H1 (cell line): ENCODE measurements at regions not wholly inside any gene's neighbourhood (a gene's known extent, or its start where the extent isn't known, plus 50 kb on each side); places are given as distances from the start of the nearest gene placed in this dataset.

Experiments
- CTCF ChIA-PET: fragments of 300-600 bp; sonication (Branson Sonifier 250); formaldehyde crosslinking; loops from one replicate; lab custom pipeline; 2021; ENCODE audit not compliant: partially characterized antibody; lab: Charles Lee
- POLR2A ChIA-PET: fragments of 300-600 bp; sonication (Branson Sonifier 250); formaldehyde crosslinking; loops from one replicate; lab custom pipeline; 2021; ENCODE audit warnings: inconsistent platforms; ENCODE audit not compliant: partially characterized antibody; lab: Charles Lee
- DNase-seq, 2 experiments: peaks; one replicate each; pipeline versions ENCODE4 v3.0.0 to v3.0.0-alpha.2; 2010 to 2022; ENCODE audit warnings: low spot score in 2 of 2, low read depth in 1 of 2, mixed read lengths in 1 of 2
- FAIRE-seq: peaks from 2 replicates; lab custom pipeline; 2011; peaks lifted over from hg19 to GRCh38; lab: Jason Lieb, UNC
- H2AFZ ChIP-seq: 2 replicates; pipeline ENCODE4 v1.8.1; 2012; ENCODE audit warnings: low read length, inconsistent platforms
- H2AK5ac ChIP-seq: 2 replicates; pipeline ENCODE4 v1.6.1; 2013; ENCODE audit warnings: low read depth, low read length
- H2BK120ac ChIP-seq: replicated peaks from 2 replicates; pipeline ENCODE3; 2013; ENCODE audit warnings: low read depth, low read length, inconsistent platforms
- H2BK12ac ChIP-seq: 2 replicates; pipeline ENCODE4 v1.6.1; 2013; ENCODE audit warnings: low read depth, low read length
- H2BK15ac ChIP-seq: 2 replicates; pipeline ENCODE4 v1.6.1; 2013; ENCODE audit warnings: low read length
- H2BK20ac ChIP-seq: 2 replicates; pipeline ENCODE4 v1.6.1; 2013; ENCODE audit warnings: low read length
- H2BK5ac ChIP-seq: 2 replicates; pipeline ENCODE4 v1.6.1; 2013; ENCODE audit warnings: low read depth, low read length
- H3K14ac ChIP-seq: 2 replicates; pipeline ENCODE4 v1.6.1; 2013; ENCODE audit warnings: inconsistent platforms; ENCODE audit not compliant: insufficient read length
- H3K18ac ChIP-seq: 2 replicates; pipeline ENCODE4 v1.6.1; 2013; ENCODE audit warnings: low read length; ENCODE audit errors: extremely low read depth
- H3K23ac ChIP-seq: 2 replicates; pipeline ENCODE4 v1.6.1; 2013; ENCODE audit warnings: inconsistent platforms; ENCODE audit not compliant: insufficient read length
- H3K23me2 ChIP-seq: 2 replicates; pipeline ENCODE4 v1.6.1; 2013; ENCODE audit warnings: low read depth, low read length
- H3K27ac ChIP-seq: 2 replicates; pipeline ENCODE4 v1.6.1; 2011; ENCODE audit warnings: low read depth, low read length, inconsistent platforms
- H3K27me3 ChIP-seq, 4 experiments: replicated peaks in 1 of 4; 1 replicate in 1 of 4; 2 replicates in 3 of 4; pipeline versions ENCODE4 v1.6.1 to v1.8.1; 2011 to 2013; ENCODE audit warnings: low read length in 3 of 4, mild to moderate bottlenecking in 3 of 4, inconsistent platforms in 2 of 4, mixed read lengths in 2 of 4, moderate library complexity in 1 of 4; ENCODE audit not compliant: control insufficient read depth in 3 of 4, insufficient read depth in 3 of 4; ENCODE audit errors: extremely low read depth in 1 of 4
- H3K36me3 ChIP-seq, 4 experiments: 2 replicates each; pipeline versions ENCODE4 v1.6.1 to v1.8.1; 2011 to 2013; ENCODE audit warnings: mild to moderate bottlenecking in 4 of 4, low read length in 3 of 4, moderate library complexity in 2 of 4, control low read depth in 1 of 4, inconsistent platforms in 1 of 4; ENCODE audit not compliant: insufficient read depth in 4 of 4, control insufficient read depth in 2 of 4
- H3K4ac ChIP-seq: replicated peaks from 2 replicates; pipeline ENCODE3; 2013; ENCODE audit warnings: low read length, low read depth, mixed read lengths, inconsistent platforms; ENCODE audit not compliant: insufficient read length
- H3K4me1 ChIP-seq, 4 experiments: replicated peaks in 1 of 4; 1 replicate in 1 of 4; 2 replicates in 3 of 4; pipeline versions ENCODE4 v1.6.1 to v1.8.1; 2011 to 2013; ENCODE audit warnings: low read length in 3 of 4, inconsistent platforms in 2 of 4, mixed read lengths in 1 of 4; ENCODE audit not compliant: insufficient read depth in 4 of 4, control insufficient read depth in 3 of 4
- H3K4me2 ChIP-seq, 2 experiments: 2 replicates each; pipeline versions ENCODE4 v1.6.1 to v1.8.1; 2011 to 2013; ENCODE audit warnings: low read depth in 2 of 2, low read length in 2 of 2, control low read depth in 1 of 2, inconsistent platforms in 1 of 2, mild to moderate bottlenecking in 1 of 2; ENCODE audit not compliant: insufficient read depth in 1 of 2
- H3K4me3 ChIP-seq, 4 experiments: fragments of 200-600, 300-600 bp in 1 of 4; sonication (generic), shearing (Covaris generic), sonication (Bioruptor Twin) in 1 of 4; 2 replicates each; pipeline versions ENCODE4 v1.5.1 to v1.8.1; 2011 to 2016; ENCODE audit warnings: low read length in 4 of 4, low read depth in 3 of 4, control low read depth in 2 of 4, inconsistent platforms in 2 of 4, mild to moderate bottlenecking in 2 of 4, mixed read lengths in 1 of 4, moderate library complexity in 1 of 4; ENCODE audit not compliant: insufficient read depth in 2 of 4; ENCODE audit errors: extremely low read depth in 1 of 4
- H3K56ac ChIP-seq: replicated peaks from 2 replicates; pipeline ENCODE3; 2013; ENCODE audit warnings: low read depth, mild to moderate bottlenecking, mixed read lengths, low read length, inconsistent platforms; ENCODE audit not compliant: insufficient read length
- H3K79me1 ChIP-seq: 2 replicates; pipeline ENCODE4 v1.6.1; 2013; ENCODE audit warnings: low read depth, low read length, control low read depth
- H3K79me2 ChIP-seq, 2 experiments: 2 replicates each; pipeline versions ENCODE4 v1.6.1 to v1.8.1; 2012 to 2013; ENCODE audit warnings: low read length in 2 of 2, mild to moderate bottlenecking in 2 of 2, inconsistent platforms in 1 of 2; ENCODE audit not compliant: insufficient read depth in 2 of 2, control insufficient read depth in 1 of 2
- H3K9ac ChIP-seq, 4 experiments: replicated peaks in 1 of 4; 1 replicate in 1 of 4; 2 replicates in 3 of 4; pipeline versions ENCODE4 v1.6.1 to v1.8.1; 2011 to 2013; ENCODE audit warnings: low read depth in 3 of 4, low read length in 3 of 4, control low read depth in 2 of 4, mild to moderate bottlenecking in 2 of 4, moderate library complexity in 2 of 4, inconsistent platforms in 1 of 4; ENCODE audit errors: extremely low read depth in 1 of 4
- H3K9me3 ChIP-seq, 2 experiments: 2 replicates each; pipeline versions ENCODE4 v1.6.1 to v1.8.1; 2012 to 2013; ENCODE audit warnings: mild to moderate bottlenecking in 2 of 2, moderate library complexity in 2 of 2, control low read depth in 1 of 2, inconsistent platforms in 1 of 2, low read depth in 1 of 2, low read length in 1 of 2, mixed read lengths in 1 of 2; ENCODE audit not compliant: insufficient read depth in 2 of 2
- H4K20me1 ChIP-seq, 2 experiments: replicated peaks in 1 of 2; 2 replicates each; pipeline versions ENCODE3 to v1.8.1; 2011 to 2013; ENCODE audit warnings: inconsistent platforms in 2 of 2, low read length in 2 of 2, mild to moderate bottlenecking in 1 of 2; ENCODE audit not compliant: insufficient read depth in 2 of 2, control insufficient read depth in 1 of 2
- H4K5ac ChIP-seq: 2 replicates; pipeline ENCODE4 v1.6.1; 2013; ENCODE audit warnings: low read length, low read depth, mixed read lengths, inconsistent platforms; ENCODE audit not compliant: insufficient read length
- H4K8ac ChIP-seq: 2 replicates; pipeline ENCODE4 v1.8.0; 2013; ENCODE audit warnings: mild to moderate bottlenecking, moderate library complexity, low read length, inconsistent platforms; ENCODE audit not compliant: insufficient read depth; ENCODE audit errors: extremely low read depth
- H4K91ac ChIP-seq: replicated peaks from 2 replicates; pipeline ENCODE3; 2013; ENCODE audit warnings: low read length, mixed read lengths, inconsistent platforms; ENCODE audit not compliant: insufficient read length
- CTCF ChIP-seq, 3 experiments: IDR thresholded peaks; 1 replicate in 2 of 3; 2 replicates in 1 of 3; pipeline versions ENCODE4 v1.5.1 to v1.6.1; 2011; ENCODE audit warnings: low read length in 3 of 3, mild to moderate bottlenecking in 3 of 3, inconsistent platforms in 2 of 3, low read depth in 1 of 3, moderate library complexity in 1 of 3; ENCODE audit not compliant: insufficient read depth in 1 of 3; ENCODE audit errors: control extremely low read depth in 1 of 3
- FOSL1 ChIP-seq: IDR thresholded peaks from 2 replicates; pipeline ENCODE4 v1.6.1; 2011; ENCODE audit warnings: mild to moderate bottlenecking, low read depth, low read length, moderate library complexity; ENCODE audit not compliant: insufficient read depth
- KDM5A ChIP-seq: fragments of 200-600 bp; IDR thresholded peaks from 2 replicates; pipeline ENCODE4 v1.7.1; 2012; ENCODE audit warnings: mild to moderate bottlenecking, low read length, inconsistent platforms, mixed read lengths
- MAFK ChIP-seq: IDR thresholded peaks from 2 replicates; pipeline ENCODE4 v1.6.1; 2012; ENCODE audit warnings: low read depth, mild to moderate bottlenecking, improper control_type of control experiment, low read length
- MAX ChIP-seq: IDR thresholded peaks from 2 replicates; pipeline ENCODE4 v1.6.1; 2012; ENCODE audit warnings: inconsistent platforms
- RAD21 ChIP-seq, 2 experiments: IDR thresholded peaks in 1 of 2; conservative IDR thresholded peaks in 1 of 2; 2 replicates each; pipeline ENCODE4 v1.6.1; 2011; ENCODE audit warnings: low read depth in 2 of 2, low read length in 2 of 2, improper control_type of control experiment in 1 of 2, inconsistent platforms in 1 of 2, mild to moderate bottlenecking in 1 of 2, moderate library complexity in 1 of 2
- SIN3A ChIP-seq, 2 experiments: IDR thresholded peaks in 1 of 2; conservative IDR thresholded peaks in 1 of 2; 2 replicates each; pipeline ENCODE4 v1.6.1; 2011 to 2012; ENCODE audit warnings: low read length in 2 of 2, improper control_type of control experiment in 1 of 2, low read depth in 1 of 2, mild to moderate bottlenecking in 1 of 2
- TCF12 ChIP-seq: IDR thresholded peaks from 2 replicates; pipeline ENCODE4 v1.6.1; 2011; ENCODE audit warnings: low read depth, mild to moderate bottlenecking, low read length
- YY1 ChIP-seq: IDR thresholded peaks from 2 replicates; pipeline ENCODE4 v1.6.1; 2011; ENCODE audit warnings: low read depth, mild to moderate bottlenecking, low read length
- WGBS, 2 experiments: shearing (Covaris generic) in 1 of 2; methylation state at CpG; one replicate each; pipeline versions ENCODE4 v1.1.6 to v1.1.7; 2013 to 2015; ENCODE audit warnings: low lambda C conversion rate in 2 of 2, mixed read lengths in 2 of 2, inconsistent platforms in 1 of 2, low coverage in 1 of 2, missing lambda C conversion rate in 1 of 2; ENCODE audit not compliant: insufficient replicate concordance in 2 of 2, insufficient coverage in 1 of 2, insufficient read length in 1 of 2; ENCODE audit errors: extremely low coverage in 1 of 2, missing lambda C conversion rate in 1 of 2; 5-methylcytosine and 5-hydroxymethylcytosine counted together

GRCh38 chr6:112879920-112880413 is 532.8 kb downstream of the RFPL4B start:
- Histone ChIP-seq H3K4me3 (no peak overlapping the region), H3K4me1 (no peaks in the 10 kb centered on the region; a peak in 1 of 7 replicates), H3K27me3 (no peaks in the 10 kb centered on the region), H4K8ac (no peak overlapping the region), H3K4me2 (no peak overlapping the region), H2BK5ac (no peak overlapping the region), H3K9me3 (no peaks in the 10 kb centered on the region; a peak in 1 of 4 replicates), H3K36me3 (no peaks in the 10 kb centered on the region), H2BK15ac (no peak overlapping the region), H2BK120ac (no peak overlapping the region), H3K79me2 (no peaks in the 10 kb centered on the region), H3K27ac (no peak overlapping the region), H2AFZ (no peak overlapping the region), H4K20me1 (no peaks in the 10 kb centered on the region), H3K18ac (peak overlapping the region; percentile 28; the same call in 1 of the 2 replicates), H4K91ac (peak overlapping the region; percentile 19), H3K23ac (no peak overlapping the region), H3K23me2 (no peaks in the 10 kb centered on the region), H3K14ac (no peak overlapping the region), H4K5ac (no peak overlapping the region), H3K9ac (no peak overlapping the region), H2AK5ac (no peak overlapping the region), H3K4ac (no peak overlapping the region), H3K56ac (no peak overlapping the region), H2BK20ac (no peak overlapping the region), H3K79me1 (no peaks in the 10 kb centered on the region), H2BK12ac (no peak overlapping the region)
- WGBS, 2 experiments = 88% methylated on average over 8 of the region's 20 CpGs; no CpG with 5 or more reads in 1 of the 2 experiments
- ChIA-PET POLR2A (interaction anchor here (1.0 kb wide), 1 partner anchor 15 kb away, joined by 3 read pairs; no protein-coding TSS in a partner anchor), CTCF (interaction anchor here (0.6 to 1.4 kb wide), 6 partner anchors 11 to 300 kb away, joined by 3 to 4 read pairs (median 3); no protein-coding TSS in a partner anchor)
- DNase-seq = peak; percentile 61 to 81
- no peak for FAIRE-seq
- TF ChIP-seq FOSL1 (no peak), MAX (no peak), RAD21 (IDR thresholded peaks at IDR 0.05 in 1 of 2, conservative IDR thresholded peaks at IDR 0.05 in 1 of 2; ENCODE audit: low read depth in 2 of 2, low read length in 2 of 2) (peak; percentile 40 to 60), TCF12 (no peak), MAFK (no peak), KDM5A (no peak), CTCF (IDR thresholded peaks at IDR 0.05; ENCODE audit: control extremely low read depth in 1 of 3, insufficient read depth in 1 of 3, low read depth in 1 of 3, low read length in 3 of 3) (peak; percentile 28 to 43 (median 34); a peak in 3 of 4 replicates), SIN3A (conservative IDR thresholded peaks at IDR 0.05 in 1 of 2, IDR thresholded peaks at IDR 0.05 in 1 of 2; ENCODE audit: low read depth in 1 of 2, low read length in 2 of 2) (no peak), YY1 (no peak)
